Activated CD8-positive, alpha-beta memory T cell treated with anti-CD3 and anti-CD28 coated beads for 1 hour (primary cell): ENCODE measurements at regions not wholly inside any gene's neighbourhood (a gene's known extent, or its start where the extent isn't known, plus 50 kb on each side); places are given as distances from the start of the nearest gene placed in this dataset.
"Not testable (repeated sequence)": the region's sequence is repeated elsewhere in the genome, so short reads cannot be mapped to it uniquely, and the experiment has no call there.

Experiments used
- DNase-seq, 2 donors: peaks; one replicate each; pipeline ENCODE4 v3.0.0-alpha.2; 2020; ENCODE audit warnings: low read depth in 1 of 2; ENCODE audit errors: extremely low read depth in 1 of 2

GRCh38 chr6:44001318-44002066 lies 125.8 kb downstream of the MRPL14 start:
- DNase-seq, result no peak

DNA sequence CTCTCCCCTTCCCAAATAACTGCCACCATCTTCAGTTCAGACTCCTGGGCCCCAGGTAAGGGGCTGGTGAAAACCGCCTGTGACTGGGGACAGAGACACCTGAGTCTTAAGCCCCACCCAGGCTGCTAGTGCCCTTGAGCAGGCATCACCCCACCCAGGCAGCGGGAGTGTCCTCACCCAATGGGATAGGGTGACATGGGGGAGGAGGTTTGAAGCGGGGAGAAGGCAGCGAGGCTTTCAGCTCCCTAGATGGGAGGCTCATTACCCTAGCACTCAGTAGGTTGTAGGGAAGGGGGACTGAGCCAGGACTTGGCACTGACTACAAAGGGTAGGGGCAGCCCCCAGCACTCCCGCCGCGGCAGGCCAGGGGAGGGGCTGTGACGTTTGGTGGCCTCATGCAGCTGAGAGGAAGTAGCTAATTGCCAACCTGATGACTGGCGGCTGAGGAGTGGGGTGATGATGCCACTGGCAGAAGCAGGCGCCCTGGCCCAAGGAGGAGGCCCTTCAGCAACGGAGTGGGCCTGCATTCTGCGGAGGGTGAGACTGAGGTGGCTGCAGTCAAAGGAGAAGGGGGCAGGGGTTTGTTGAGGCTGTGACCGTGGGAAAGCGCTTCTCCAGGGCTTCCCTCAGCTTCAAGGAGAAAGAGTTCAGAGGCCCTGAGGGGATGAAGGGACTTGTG lies 126.9 kb downstream of the MRPL14 start:
- DNase-seq, result no peak

DNA sequence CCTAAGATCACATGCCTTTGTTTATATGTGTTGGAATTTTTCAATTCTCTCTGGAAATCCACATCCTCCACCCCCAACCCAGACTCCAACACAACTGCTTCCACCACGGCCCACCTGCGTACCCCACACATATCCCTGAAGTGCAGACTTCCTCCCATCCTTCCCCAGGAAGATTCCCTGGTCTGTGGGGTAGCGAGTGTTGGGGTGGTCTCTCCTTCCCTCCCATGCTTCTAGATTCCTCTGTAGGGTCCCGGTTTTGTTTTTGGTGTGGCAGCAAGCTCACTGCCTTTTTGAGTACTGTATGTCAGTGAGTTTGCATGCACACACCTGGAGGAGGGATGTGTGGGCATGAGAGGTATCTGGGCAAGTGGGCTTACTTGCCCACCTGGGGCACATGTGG lies 127.6 kb downstream of the MRPL14 start:
- DNase-seq, result no peak

DNA sequence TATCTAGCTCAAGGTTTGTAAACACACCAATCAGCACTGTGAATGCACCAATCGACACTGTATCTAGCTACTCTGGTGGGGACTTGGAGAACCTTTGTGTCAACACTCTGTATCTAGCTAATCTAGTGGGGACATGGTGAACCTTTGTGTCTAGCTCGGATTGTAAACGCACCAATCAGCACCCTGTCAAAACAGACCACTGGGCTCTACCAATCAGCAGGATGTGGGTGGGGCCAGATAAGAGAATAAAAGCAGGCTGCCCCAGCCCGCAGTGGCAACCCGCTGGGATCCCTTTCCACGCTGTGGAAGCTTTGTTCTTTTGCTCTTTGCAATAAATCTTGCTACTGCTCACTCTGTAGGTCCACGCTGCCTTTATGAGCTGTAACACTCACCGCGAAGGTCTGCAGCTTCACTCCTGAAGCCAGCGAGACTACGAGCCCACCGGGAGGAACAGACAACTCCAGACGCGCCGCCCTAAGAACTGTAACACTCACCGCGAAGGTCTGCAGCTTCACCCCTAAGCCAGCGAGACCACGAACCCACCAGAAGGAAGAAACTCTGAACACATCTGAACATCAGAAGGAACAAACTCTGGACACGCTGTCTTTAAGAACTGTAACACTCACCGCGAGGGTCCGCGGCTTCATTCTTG lies 128.5 kb downstream of the MRPL14 start:
- not testable (repeated sequence) for DNase-seq

- DNase-seq, result not testable (repeated sequence)
Measured at GRCh38 chr6:43997990-43998585, 129.2 kb downstream of the MRPL14 start.

DNA sequence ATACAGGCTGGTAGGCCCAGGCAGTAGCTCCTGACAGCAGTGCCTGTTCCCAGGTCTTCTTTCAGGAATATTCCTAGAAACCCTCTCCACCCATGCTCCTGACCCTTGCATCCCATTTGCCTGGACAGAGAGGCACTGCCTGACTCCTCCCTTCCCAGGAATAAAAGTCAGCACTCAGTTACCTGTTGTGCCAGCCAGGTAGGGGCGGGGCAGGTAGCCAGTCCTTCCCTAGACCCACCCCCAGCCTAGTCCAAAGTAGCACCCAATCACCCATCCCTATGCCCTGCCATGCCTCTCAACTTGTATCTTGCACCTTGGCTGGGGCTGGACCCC lies 129.9 kb downstream of the MRPL14 start:
- DNase-seq, result no peak

DNA sequence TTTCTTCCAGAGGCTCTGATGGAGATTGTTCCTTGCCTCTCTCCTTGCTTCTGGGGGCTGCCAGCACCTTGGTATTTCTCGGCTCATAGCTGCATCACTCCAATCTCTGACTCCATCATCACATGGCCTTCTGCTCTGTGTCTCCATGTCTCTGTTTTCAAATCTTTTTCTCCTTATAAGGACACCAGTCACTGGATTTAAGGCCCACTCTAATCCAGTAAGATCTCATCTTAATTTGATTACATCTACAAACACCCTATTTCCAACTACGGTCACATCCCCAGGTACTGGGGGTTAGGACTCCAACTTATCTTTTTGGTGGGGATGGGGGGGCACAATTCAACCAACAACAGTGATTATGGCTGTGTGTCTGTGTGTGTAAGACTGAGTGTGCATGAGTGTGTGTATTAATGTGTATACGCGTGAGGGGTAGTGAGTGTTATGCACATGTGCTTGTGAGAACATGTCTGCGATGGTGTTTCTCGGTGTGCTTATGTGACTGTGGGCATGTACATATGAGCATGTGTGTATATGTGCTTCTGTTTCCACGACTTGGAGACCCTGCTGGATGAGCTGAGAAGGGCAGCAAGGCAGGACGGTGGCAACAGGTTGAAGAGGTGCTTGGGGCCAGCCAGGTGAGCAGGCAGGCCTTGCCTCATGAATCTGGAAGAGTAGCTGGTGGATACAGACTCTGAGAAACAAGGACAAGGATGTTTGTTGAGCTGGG lies 130.5 kb downstream of the MRPL14 start:
- no peak for DNase-seq

DNA sequence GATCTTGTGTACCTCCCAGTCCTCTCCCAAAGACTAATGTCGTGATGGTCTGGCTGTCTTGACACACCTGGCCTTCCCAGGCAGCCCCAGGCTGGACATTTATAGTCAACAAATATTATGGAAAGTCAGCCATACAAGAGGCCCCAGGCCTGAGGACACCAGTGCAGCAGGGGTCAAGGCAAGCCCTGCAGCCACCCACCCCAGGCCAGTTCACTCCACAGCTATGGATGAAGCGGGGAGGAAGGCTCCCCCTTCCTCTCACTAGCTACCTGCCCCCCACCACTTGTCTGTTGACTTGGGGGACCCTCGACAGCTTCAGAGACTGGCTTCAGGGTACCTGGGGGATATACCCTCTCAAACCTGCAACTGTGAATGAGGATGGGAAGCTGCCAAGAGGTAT lies 132.1 kb downstream of the MRPL14 start:
- no peak for DNase-seq

- no peak for DNase-seq
Measured at GRCh38 chr6:43993881-43994523, 133.2 kb downstream of the MRPL14 start.

- DNase-seq, result no peak
Measured at GRCh38 chr6:43992783-43993644, 134.2 kb downstream of the MRPL14 start.

GRCh38 chr6:43992126-43992663 lies 135.1 kb downstream of the MRPL14 start:
- DNase-seq, result no peak

- DNase-seq, result no peak
Measured at GRCh38 chr6:43990627-43991619, 136.3 kb downstream of the MRPL14 start.

- DNase-seq, result no peak
Measured at GRCh38 chr6:43990275-43990626, 137.0 kb downstream of the MRPL14 start.

- DNase-seq, result no peak
Measured at GRCh38 chr6:43989581-43990146, 137.6 kb downstream of the MRPL14 start.

- no peak for DNase-seq
Measured at GRCh38 chr6:43988801-43989200, 138.5 kb downstream of the MRPL14 start.

DNA sequence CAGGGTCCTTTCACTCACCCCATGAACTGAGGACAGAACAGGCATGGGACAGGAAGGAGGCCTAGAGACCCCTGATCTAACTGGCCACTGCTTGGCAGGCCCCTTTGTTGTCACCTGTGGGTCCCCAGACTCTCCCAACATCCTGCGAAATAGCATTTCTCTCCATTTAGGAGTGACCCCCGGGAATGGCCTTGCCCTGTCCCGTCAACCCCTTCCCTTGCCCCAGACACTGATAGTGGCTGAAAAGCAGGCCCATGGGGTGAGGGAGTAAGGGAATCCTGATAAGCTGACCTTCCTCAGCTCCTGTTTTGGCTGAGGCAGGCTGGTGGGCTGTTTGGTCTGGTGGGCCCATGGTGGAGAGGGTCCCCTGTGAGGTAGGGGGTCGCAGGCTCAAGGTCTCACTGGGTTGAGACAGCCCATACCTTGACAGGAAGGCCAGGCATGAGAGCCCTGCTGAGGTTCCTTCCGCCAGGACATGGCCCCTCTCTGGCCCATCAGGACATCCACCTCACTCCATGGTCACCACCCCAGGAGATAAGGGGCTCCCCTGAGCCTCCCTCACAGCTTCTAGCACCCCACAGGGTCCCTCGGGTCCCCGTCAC lies 139.3 kb downstream of the MRPL14 start:
- DNase-seq, result no peak

- no peak for DNase-seq
Measured at GRCh38 chr6:43986177-43986825, 141.0 kb downstream of the MRPL14 start.
